Cortex of kidney (tissue), 1 donor: ENCODE measurements at regions not wholly inside any gene's neighbourhood (a gene's known extent, or its start where the extent isn't known, plus 50 kb on each side); places are given as distances from the start of the nearest gene placed in this dataset.

Experiments
- DNase-seq: peaks from one replicate; lab custom pipeline; 2025; lab: John Stamatoyannopoulos, UW

DNA sequence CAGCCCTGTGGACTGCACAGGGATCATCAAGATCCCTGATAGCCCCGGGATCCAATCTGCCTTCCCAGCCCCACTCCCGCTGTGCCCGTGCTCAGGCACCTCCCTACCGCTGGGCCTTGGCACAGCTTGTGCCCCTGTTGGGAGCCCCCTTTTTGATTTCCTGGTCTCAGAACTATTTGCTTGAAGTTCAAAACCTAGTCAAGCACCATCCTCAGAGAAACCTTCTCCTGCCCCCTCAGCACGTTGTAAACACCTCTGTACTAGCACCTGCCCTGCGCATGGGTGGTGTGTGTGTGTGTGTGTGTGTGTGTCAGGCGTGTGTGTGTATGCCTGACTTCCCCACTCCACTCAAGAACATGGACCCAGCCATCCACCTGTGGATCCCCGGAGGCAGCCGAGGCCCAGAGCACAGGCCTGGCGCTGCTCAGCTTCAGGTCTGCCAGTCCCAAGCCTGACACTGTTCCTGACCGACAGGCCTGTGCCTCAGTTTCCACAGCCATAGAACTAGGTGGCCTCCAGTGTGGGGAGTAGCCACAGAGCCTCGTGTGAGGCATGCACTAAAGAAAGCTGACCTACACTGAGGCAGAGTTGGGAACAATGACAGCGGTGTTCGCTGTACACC is 65.5 kb downstream of the ADRA2C start:
- DNase-seq: no peak

DNA sequence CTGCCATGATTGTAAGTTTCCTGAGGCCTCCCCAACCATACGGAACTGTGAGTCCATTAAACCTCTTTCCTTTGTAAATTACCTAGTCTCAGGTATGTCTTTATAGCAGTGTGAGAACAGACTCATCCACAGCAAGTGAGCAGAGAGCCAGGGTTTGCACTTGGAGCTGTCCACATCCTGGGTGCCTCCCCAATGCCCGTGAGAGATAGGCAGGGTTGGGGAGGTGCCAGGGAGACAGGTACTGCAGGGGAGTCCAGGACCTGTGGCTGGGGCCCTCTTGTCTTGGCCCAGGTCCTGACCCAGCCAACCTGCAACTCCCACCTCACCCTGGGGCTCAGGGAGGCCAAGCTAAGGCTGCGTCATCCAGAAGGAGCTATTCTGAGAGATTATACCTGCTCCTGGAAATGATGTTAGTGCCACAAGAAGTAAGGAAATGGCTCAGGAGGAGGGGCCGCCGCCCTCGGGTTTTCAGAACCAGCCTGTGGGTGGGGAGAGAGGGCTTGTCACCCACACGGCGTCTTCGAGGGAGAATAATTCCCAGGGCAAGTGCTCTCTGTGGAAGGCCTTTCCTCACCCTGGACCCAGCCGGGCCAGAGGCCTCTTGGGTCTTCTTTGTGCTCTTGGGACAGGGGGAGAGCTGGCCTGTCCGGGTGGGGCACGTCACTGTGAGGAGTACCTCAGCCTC is 66.5 kb downstream of the ADRA2C start:
- no peak for DNase-seq

DNA sequence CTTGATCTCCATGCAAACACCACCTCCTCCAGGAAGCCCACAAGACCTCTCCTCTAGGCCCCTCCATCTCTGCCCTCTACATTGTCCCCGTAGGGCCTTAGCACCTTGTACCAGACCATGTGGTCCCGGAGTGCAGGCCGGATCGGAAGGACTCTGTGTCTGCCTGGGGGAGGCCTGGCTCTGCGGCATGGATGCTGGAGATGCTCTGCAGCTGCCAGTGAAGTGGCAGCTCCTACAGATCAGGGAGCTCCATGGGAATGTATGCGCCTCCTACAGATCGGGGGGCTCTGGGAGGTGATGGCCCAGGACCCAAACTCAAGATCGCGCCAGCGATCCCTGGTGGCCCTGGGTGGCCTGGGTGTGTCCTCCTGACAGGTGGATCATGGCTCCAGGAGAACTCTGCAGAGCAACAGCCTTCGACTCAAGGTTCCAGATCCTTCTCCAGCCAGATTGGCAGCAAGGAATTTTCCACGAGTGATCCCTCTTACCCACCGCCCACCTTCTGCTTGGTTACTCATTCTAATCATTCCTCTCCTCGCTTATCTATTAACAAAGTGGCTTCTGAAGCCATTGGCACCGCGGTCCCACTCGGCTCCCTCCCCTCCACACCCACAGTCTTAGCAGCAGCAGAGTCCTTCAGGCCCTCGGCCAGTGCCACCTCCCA is 67.3 kb downstream of the ADRA2C start:
- DNase-seq: no peak

DNA sequence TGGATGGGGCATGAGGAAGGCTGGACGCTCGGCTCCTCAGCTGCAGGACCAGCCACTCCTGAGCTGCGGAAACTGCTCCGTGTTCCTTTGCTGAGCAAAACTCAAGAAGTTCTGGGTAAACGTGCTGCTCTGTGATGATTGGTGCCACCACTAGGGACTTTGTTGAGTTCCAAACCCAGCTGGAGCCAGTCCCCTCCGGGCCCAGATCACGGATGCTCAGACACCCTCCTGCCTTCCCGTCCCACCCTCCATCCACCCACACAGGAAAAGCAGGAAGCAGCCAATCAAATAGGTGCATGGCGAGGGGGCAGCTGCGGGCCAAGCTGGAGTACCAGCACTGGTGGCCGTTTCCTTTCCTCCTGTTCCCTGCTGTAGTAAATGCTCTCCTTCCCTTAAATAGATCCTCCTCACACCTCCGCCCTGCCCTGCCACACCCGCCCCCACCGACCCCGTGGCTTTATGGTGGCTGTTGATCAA is 68.0 kb downstream of the ADRA2C start:
- DNase-seq: no peak

DNA sequence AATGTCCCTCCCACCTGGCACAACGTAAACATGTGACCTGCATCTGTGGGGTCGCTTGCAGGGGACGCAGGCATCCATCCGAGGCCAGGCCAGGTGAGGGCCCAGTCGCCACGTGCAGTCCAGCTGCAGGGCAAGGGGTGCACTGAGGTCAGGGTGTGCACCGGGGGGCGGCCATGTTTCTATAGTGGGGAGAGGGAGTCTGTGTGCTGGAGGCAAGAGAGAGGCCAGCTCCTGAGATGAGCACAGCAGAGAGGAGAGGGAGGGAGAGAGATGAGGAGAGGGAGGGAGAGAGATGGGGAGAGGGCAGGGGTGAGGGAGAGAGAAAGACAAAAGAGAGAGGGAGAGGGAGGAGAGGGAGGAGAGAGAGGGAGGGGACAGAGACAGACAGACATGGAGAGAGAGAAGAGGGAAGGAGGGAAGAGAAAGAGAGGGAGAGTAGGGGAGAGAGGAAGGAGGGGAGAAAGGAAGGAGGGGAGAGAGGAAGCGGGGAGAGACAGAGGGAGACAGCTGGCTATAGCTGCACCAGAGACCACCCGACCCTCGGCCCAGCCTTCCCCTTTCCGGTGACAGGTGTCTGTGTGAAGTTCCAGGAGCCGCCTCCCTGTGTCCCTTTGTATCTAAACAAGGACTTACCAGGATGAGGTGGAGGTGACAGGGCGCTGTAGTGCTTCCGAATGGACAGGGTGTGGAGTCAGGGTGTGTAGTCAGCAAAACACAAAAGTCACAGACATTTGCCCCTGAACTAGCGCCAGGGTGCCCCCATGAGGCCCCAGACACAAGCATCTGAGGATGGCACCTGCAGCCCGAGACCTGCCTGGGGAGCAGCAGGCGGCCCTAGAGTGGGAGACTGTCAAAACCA is 68.7 kb downstream of the ADRA2C start:
- DNase-seq: no peak

DNA sequence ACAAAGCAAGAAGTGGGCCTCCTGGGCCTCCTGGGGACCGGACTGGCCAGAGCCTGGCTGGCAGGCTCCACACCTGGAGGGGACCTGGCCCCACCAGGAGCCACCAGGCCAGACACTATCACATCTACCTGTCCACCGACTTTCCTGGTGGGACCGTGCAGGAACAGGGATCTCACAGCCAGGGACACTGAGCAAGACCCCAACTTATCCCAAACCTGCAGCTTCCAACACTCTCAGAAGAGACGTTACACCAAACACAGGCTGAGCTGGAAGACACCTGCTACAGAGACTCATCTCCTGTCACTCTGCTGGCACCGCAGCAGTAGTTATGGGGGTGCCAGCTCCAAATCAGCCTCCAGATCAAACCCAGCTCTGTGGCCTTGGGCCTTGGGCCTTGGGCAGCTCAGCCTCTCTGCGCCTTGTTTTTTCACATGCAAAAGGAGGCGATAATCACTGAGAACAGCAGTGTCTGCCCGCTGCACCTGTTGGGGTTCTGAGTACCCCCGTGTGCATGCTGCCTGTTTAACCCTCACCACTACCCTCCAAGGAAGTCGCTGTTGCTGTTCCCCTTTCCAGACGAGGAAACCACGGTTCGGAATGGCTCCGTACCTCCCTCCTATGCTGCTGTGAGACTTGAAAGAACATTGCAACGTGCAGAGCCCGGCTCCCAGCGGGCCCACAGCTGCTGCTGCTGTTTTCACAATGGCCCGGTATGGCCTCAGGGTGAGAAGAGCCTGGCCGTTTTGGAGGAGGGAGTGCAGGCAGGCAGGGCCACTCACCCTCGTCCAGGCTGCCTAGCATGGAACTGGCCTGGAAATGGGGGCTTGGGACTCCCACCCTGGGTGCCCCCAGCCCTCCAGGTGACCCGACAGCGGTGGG is 69.6 kb downstream of the ADRA2C start:
- DNase-seq: no peak

DNA sequence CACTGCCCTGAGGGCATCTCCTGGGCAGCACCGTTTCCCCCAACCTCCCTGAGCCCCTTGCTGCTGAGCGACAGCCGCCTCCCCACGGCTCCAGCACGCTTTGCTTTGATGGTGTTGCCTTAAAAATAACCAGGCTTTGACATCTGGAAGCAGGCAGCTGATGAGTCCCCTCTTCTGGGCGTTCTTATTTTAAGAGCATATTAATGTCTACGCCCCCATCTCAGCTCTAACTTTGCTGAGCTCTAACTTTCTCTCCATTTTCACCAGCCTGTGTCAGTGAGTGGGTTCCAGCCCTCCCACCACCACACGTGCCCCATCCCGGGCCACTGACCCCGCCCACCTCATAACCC is 70.2 kb downstream of the ADRA2C start:
- DNase-seq: no peak

DNA sequence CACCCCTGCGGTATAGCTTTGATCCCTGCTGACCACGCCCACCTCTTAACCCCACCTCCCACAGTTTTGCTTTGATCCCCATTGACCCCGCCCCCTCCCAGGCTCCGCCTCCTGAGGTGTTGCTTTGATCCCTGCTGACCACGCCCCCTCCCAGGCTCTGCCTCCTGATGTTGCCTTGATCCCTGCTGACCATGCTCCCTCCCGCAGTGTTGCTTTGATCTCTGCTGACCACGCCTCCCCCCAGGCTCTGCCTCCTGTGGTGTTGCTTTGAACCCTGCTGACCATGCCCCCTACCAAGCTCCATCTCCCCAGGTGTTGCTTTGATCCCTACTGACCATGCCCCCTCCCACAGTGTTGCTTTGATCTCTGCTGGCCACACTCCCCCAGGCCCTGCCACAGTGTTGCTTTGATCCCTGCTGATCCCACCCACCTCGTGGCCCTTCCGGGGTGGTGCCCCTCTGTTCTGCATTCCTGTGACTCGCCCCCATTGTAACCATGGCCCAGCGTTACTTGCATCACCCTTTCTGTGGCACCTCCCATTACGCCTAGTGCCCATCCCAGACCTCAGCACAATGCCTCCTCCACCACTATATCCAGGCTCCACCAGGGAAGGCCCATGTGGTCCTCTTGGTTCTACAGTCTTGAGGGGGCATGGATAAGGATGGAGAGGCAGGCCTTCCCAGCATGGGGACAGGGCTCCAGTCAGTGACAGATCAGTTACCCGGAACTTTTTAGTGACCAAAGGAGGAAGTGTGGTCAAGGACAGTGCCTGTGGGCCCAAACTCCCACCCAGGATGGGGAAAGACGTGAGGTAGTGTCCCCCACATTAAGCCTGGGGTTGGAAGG is 70.8 kb downstream of the ADRA2C start:
- DNase-seq: no peak

DNA sequence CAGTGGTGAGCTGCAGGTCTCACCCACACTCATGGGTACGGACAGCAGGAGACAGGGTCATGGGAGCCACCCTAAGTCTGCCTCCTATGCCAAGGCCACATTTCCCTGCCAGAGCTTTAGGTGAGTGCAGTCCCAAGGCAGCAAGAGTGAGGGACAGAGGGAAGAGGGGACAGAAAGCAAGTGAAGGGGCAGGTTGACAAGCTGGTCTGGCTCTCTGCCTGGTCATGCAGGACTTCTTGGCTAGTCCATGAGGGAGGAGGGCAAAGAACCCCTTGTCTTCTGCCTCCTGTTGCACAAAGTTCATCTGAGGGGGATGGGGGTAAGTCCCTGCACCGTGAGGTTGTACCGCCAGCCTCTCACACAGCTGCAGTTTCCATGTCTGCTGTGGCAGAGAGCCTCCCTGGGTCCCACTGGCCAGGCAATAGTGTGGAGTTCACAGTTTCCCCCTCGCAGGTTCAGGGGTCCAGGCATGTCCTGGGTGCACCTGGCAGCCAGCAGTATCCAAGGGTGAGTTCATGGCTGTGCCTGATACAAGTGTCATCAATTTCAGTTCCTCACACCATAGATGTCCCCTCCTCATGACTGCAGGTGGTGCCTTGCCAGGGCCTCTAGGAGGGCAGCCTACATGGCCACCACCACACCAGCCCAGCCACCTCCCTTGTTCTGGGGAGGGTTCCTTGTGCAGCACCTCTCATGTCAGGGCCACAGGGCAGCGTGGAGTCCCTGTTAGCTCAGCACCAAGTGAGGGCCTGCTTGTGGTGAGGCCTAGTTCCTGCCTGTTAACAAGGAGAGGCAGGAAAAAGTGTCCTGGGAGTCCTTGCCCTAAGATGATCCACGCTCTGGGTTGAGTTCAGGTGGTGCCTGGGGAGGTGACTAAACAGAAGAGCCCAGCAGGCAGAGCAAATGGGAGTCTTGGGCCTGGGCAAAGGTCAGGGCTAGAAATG is 72.5 kb downstream of the ADRA2C start:
- DNase-seq: no peak

DNA sequence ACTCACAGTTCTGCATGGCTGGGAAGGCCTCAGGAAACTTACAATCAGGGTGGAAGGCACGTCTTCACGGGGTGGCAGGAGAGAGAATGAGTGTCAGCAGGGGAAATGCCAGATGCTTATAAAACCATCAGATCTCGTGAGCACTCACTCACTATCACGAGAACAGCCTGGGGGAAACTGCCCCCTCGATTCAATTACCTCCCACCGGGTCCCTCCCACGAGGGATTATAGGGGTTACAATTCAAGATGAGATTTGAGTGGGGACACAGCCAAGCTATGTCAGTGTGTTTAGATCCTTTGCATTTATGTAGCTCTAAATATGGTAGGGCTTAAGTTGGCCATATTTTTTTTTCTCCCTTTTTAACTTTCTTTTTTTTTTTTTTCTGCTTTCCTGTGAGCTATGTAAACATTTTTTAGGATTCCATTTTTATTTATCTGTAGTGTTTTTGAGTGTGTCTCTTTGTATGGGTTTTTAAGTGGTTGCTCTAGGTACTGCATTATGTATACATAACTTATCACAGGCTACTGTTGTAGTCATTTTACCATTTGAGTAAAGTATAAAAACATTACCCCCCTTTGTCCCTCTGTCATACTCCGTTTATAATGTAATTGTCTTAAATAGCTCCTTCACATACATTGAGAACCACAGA is 79.0 kb downstream of the ADRA2C start:
- DNase-seq: no peak

DNA sequence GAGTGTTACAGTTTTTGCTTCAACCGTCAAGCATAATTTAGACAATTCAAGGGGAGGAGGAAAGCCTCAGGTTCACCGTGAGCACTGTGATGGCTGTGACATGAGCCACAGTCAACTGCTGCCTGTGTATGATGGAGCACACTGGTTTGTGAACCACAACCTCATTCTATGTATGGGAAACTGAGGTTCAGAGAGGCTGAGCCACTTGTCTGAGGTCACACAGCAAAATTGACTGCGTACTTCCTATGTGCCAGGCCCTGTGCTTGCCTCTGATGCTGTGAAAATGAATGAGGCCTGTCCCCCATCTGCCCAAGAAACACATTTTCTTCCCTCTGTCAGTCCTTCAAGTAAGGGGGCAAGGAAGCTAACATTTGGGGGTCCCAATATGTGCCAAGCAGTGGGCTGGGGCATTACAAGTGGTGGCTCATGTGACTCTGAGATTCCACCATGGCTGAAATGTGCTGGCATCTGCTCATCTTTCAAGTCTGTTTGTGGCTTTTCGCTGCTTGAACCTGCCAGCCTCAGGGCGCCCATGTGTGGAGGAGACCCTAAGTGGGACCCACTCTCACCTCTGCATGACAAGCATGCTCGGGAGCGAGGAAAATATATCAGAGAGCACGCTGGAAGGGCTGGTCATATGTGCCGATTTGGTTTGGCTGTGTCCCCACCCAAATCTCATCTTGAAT is 79.7 kb downstream of the ADRA2C start:
- no peak for DNase-seq

DNA sequence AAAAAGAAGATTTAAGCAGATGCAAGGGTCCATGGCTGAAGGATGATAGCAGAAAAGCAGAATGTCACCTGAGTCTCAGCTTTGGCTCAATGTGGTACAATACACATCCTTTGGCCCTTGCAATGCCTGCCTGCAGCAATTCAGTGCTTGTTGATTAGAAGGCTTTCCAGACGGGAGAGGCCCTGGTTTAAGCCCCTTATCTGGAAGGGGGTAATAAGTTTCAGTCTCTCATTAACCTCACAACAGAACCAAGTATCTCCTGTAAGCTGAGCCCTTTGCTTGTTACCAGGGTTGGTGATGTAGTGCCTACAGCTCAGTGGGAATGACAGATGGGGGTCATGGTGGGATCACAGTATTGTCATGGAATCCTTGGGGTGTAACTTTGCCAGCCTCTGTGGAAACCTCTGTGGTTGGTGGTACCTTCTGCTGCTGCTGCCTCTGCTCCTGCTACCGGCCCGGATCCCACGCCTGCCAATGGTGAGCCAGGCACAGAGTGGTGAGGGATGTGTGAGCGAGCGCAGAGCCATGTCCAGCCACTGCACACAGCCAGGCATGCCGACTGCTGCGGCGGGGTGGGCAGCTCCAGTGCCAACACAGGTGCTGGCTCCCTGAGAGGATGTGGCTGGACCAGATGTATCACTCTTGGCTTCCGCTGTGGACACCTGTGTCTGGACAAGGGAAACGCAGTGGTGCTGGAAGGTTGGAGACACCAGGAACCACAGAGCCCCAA is 81.2 kb downstream of the ADRA2C start:
- no peak for DNase-seq

DNA sequence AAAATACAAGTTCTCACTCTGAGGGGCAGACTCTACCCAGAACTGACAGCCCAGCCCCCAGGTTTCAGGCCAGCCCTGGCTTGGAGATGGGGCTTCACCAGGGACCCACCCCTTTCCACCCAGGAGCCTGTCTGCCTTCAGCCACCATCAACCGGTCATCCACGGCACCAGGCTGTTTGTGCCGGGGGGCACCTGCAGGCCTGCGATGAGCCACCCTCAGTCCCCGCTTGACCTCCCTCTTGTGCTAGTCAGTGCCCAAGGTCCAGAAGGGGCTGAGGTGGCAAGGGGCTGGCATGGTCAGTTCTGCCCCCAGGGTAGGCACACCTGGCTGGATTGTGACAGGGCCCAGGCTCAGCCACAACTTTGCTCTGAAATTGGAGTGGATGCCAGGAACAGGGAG is 82.1 kb downstream of the ADRA2C start:
- DNase-seq: no peak

DNA sequence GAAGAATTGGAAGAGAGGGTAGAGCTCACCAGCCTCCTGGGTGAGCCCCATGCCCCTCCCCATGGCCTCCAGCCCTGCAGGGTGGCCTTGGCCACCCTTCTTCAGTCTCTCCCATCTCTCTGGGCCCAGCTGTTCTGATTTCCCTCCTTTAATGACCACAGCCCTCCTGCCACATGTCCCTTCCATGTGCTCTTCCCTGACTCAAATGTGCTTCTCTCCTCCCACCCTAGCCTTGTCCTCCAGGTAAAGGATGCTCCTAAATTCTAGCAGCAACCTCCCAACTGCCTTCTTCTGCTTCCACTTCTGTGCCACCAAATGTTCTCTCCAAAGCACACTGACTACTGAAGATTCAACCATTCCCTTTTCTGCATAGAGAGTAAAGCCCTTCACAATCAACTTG is 83.0 kb downstream of the ADRA2C start:
- DNase-seq: no peak

DNA sequence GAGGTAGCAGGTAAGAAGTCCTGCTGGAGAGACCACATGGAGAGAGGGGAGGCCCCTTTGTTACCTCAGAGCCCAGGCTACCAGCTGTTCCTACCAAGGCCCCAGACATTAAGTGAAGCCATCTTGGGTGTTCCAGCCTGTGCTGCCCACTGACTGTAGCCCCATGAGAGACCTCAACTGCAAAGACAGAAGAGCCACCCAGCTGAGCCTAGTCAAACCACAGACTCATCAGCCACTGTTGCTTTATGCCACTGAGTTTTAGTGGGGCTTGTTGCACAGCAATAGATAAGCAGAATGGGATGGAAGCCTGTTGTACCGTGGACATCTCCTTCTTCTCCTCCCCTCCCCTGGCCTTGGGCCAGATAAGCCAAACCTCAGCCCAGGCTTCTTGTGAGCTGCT is 83.9 kb downstream of the ADRA2C start:
- DNase-seq: no peak

DNA sequence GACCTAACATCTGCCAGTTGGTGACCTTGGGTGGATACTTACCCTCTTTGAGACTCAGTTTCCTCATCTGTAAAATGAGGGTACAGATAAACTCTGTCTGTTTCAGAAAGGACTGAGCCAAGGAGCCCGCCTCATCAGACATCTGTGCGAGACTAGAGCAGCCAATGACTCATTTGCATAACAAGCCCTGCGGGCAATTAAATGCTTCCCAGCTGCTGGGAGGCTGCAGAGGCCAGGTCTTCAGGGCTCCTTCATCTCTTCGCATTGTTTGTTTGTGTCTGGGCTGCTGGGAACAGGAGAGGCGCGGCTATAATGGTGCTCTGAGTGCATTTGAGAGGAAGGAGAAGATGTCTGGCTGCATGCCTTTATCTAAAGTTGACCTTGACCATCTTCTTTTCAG is 85.0 kb downstream of the ADRA2C start:
- no peak for DNase-seq

DNA sequence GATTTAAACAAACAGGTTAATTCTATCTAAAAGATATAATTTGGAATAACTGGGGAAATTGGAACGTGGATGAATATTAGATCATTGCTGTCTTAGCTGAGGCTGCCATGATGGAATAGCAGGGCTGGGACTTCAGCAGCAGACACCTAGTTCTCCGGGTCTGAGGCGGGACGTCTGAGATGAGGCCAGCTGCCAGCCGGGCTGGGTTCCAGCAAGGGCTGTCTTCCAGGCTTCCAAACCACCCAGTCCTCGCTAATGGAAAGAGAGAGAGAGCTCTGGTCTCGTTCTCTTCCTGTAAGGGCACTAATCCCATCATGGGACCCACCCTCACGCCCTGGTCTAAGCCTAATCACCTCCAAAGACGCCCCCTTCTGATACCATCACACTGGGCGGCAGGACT is 85.7 kb downstream of the ADRA2C start:
- DNase-seq: no peak

DNA sequence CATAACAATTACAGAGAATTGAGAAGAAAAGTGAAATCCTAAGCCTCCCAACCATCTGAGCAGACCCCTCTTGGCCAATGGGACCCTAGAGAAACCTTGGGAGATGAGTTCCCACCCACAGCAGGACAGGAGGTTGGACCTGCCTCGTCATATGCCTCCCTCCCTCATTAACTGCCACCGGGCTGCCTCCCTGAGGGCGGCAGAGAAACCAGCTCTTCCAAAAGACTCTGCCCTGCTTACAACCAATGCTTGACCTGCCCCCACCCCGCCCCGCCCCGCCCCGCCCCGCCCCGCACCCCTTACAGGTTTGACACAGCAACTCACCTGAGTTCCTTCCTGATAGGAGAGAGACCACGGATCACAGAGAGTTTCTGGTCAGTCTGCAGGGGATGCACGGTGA is 86.1 kb downstream of the ADRA2C start:
- no peak for DNase-seq
